Bronchial epithelial cell (primary cell): ENCODE measurements at regions not wholly inside any gene's neighbourhood (a gene's known extent, or its start where the extent isn't known, plus 50 kb on each side); places are given as distances from the start of the nearest gene placed in this dataset.

ENCODE experiments used
- DNase-seq: peaks from one replicate; pipeline ENCODE4 v3.0.0-alpha.2; 2010; ENCODE audit warnings: low read depth
- FAIRE-seq: peaks from 2 replicates; lab custom pipeline; 2011; peaks lifted over from hg19 to GRCh38; lab: Jason Lieb, UNC
- H3K27me3 ChIP-seq: 2 replicates; pipeline ENCODE4 v1.5.1; 2011; ENCODE audit warnings: low read length; ENCODE audit not compliant: control insufficient read depth, insufficient read depth
- H3K36me3 ChIP-seq: 2 replicates; pipeline ENCODE4 v1.5.1; 2011; ENCODE audit warnings: low read length; ENCODE audit not compliant: control insufficient read depth, insufficient read depth
- H3K4me3 ChIP-seq: 2 replicates; pipeline ENCODE4 v1.5.1; 2011; ENCODE audit warnings: mild to moderate bottlenecking, low read depth, low read length, control low read depth
- TF ChIP-seq, protein P1 (sequence below): IDR thresholded peaks from 2 replicates; pipeline ENCODE4 v1.5.1; 2011; ENCODE audit warnings: mild to moderate bottlenecking, moderate library complexity, low read length, control low read depth, inconsistent platforms; ENCODE audit not compliant: insufficient read depth, severe bottlenecking

DNA sequence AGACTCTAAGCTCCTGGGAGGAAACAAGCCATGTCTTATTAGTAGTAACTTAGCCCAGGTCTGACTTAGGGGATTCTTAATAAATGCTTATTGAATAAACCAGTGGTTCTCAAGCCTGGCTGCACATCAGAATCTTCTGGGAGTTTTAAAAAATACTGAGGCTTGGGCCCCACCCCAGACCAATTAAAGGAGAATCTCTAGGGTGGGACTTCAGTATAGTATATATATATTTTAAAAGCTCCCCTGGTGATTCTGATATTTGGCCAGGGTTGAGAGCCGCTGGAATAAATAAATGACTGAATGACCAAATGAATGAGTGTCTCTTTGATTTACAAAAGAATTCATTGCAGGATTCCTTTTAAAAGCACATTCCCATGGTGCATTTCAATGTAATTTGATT, 151.5 kb upstream of the GSC start:
- TF ChIP-seq, protein P1, sequence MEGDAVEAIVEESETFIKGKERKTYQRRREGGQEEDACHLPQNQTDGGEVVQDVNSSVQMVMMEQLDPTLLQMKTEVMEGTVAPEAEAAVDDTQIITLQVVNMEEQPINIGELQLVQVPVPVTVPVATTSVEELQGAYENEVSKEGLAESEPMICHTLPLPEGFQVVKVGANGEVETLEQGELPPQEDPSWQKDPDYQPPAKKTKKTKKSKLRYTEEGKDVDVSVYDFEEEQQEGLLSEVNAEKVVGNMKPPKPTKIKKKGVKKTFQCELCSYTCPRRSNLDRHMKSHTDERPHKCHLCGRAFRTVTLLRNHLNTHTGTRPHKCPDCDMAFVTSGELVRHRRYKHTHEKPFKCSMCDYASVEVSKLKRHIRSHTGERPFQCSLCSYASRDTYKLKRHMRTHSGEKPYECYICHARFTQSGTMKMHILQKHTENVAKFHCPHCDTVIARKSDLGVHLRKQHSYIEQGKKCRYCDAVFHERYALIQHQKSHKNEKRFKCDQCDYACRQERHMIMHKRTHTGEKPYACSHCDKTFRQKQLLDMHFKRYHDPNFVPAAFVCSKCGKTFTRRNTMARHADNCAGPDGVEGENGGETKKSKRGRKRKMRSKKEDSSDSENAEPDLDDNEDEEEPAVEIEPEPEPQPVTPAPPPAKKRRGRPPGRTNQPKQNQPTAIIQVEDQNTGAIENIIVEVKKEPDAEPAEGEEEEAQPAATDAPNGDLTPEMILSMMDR: no peak
- H3K4me3 ChIP-seq: no peak overlapping the region
- H3K36me3 ChIP-seq: no peaks in the 10 kb centered on the region
- DNase-seq (no peak), FAIRE-seq (no peak)
- H3K27me3 ChIP-seq: no peaks in the 10 kb centered on the region

DNA sequence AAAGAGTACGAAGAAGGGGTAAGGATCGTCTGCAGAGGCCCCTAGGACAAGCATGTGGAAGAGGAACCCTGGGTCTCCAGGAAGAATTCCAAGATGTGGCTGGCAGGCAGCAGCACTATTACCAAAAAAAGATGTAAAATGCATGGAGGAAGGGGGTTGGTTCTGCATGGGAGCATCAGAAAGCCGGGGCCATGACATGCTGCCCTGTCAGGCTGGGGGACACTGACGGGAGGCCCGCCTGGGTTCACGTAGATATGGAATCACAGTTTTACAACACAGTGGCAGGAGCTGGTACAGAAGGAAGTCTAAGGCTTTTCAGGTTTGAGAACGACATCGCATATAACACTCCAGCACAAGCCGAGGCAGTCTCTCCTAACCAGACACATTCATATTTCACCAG, 150.0 kb upstream of the GSC start:
- Histone ChIP-seq H3K27me3 (no peaks in the 10 kb centered on the region), H3K36me3 (no peaks in the 10 kb centered on the region), H3K4me3 (no peak overlapping the region)
- FAIRE-seq (no peak), DNase-seq (no peak)
- TF ChIP-seq, protein P1: no peak

DNA sequence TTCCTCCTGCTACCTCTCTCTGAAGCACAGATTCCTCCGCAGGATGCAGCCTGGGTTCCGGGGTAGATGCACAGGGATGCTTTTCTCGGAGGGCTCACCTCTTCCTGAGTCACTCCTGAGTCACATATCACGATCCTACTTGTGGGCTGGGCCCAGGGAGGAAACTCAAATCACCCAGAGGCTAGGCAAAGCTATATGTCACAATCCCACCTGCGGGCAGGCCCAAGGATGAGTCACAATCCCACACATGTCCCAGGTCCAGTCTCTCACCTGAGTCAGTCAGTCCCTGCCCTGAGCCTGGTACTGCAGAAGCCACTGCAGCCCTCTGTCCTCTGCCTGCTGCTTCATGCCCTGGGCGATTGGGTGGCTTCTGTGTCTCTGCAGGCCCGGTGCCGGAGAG, 149.0 kb upstream of the GSC start:
- Histone ChIP-seq H3K36me3 (no peaks in the 10 kb centered on the region), H3K27me3 (no peaks in the 10 kb centered on the region), H3K4me3 (no peak overlapping the region)
- DNase-seq: peak; percentile 79
- TF ChIP-seq, protein P1: no peak
- no peak for FAIRE-seq

DNA sequence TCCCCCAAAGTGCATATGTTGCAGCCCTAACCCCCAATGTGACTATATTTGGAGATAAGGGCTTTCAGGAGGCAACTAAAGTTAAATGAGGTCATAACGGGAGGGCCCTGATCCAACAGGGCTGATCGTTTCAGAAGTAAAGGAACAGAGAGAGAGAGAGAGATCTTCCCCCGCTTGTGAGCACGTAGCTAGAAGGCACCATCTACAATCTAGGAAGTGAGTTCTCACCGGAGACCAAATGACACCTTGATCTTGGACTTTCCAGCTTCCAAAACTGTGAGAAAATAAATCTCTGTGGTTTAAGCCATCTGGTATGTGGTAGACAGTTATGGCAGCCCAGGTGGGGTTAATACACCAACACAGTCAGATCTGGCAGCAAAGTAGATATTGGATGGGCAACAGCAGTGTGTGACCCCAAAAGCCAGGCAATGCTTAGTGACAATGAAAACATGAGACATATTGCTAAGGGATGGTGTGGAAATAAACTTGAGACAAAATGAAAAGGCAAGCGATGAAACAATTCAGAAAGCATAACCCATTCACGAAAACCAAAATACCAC, 147.2 kb upstream of the GSC start:
- no peaks in the 10 kb centered on the region for H3K36me3 ChIP-seq
- peak; percentile 55 for FAIRE-seq
- TF ChIP-seq, protein P1: no peak

DNA sequence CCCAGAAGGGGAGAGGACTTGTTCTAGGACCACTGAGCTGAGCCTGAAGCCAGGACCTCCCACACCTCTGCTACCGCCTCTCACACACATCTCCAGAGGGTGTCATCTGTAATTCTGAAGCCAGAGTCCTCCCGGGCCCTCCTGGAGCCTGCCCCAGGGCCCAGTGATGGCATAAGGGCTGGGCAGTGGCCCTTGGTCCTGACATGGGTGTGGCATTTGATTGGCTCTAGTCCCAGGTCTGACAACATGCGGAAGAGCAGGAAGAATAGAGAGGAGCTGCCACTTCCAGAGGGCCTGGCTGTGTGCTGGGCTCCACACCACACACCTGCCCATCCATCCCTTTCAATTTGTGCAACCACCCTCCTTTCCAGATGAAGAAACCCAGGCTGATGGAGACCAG, 144.3 kb upstream of the GSC start:
- no peak for FAIRE-seq
- no peak overlapping the region for H3K4me3 ChIP-seq
- H3K36me3 ChIP-seq: no peaks in the 10 kb centered on the region
- TF ChIP-seq, protein P1: no peak
- no peak for DNase-seq
- no peaks in the 10 kb centered on the region for H3K27me3 ChIP-seq

More for the DNA sequence above, 147.2 kb upstream of the GSC start:
- Histone ChIP-seq H3K4me3 (no peak overlapping the region), H3K27me3 (no peaks in the 10 kb centered on the region)
- no peak for DNase-seq
